Caki2 (cell line): ENCODE measurements at regions not wholly inside any gene's neighbourhood (a gene's known extent, or its start where the extent isn't known, plus 50 kb on each side); places are given as distances from the start of the nearest gene placed in this dataset.
A peak's percentile ranks its signal among the peaks of the same experiment; 100 is the strongest.

Experiments used
- DNase-seq: peaks from one replicate; pipeline ENCODE4 v3.0.0-alpha.2; 2015; ENCODE audit warnings: low read depth
- in situ Hi-C: cut with HindIII; loops from 2 replicates; pipeline ENCODE4 v1.10.0; 2016; ENCODE audit warnings: low sequenced_read_pairs, low pct_unique_long_range_greater_than_20kb, mixed read lengths

DNA sequence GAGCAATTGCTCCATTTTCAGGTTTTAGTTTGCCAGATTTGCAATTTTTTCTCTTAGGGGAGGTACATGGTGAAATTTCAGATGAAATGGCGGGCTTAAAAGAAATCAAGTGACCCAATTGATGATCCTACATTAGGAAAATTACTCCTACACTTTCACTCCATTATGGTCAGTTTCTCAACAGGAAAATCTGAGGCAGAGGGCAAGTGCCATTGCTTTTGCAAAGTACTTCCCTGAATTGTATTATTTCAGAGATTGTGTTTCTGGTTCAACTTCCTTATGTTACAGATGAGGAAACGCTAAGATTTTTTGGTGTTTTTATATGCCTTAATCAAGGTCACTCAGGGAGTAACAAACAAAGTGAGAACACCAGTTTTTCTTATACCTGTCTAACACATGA lies 302.2 kb downstream of the ARAP2 start:
- DNase-seq: no peak
- in situ Hi-C loops: no loop called here

DNA sequence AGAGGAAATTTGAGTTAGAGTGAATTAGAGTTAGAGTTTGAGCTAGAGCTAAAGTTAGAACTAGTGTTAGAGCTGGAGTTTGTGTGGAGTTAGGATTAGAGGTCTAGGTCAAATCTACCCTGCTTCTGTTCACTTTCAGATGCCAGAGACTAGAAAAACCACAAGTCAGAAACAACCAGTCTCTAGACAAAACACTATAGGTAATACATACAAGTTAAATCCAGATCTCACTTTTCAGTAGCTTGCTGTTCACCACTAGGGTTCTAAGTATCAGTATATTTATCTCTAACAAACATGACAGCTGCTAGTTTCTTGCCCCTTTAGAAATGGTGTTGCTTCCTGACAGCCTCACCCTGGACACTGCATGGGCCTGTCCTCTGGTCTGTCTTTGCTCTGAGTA lies 300.7 kb downstream of the ARAP2 start:
- no peak for DNase-seq
- in situ Hi-C loops: no loop called here

DNA sequence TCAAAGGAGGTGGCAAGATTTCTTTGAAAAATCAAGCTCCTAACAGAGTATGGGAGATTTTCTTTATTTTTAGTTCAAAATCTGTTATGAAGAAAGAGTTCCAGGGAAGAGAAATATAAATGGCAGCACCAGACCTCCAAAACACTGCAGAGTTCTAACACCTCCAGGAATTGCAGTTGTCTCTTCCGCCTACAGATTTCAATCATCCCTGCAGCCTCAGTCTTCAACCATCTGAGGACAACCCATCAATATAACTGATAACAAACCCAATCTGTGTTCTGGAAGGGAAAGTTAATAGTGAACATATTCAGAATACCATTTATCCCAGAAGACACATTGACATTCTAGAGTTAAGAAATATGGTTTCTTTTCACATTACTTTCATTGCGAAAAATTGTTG lies 296.1 kb downstream of the ARAP2 start:
- in situ Hi-C loops: no loop called here
- no peak for DNase-seq

- no peak for DNase-seq
- in situ Hi-C loops: no loop called here
These were observed 293.9 kb downstream of the ARAP2 start for GRCh38 chr4:35950442-35950841.

DNA sequence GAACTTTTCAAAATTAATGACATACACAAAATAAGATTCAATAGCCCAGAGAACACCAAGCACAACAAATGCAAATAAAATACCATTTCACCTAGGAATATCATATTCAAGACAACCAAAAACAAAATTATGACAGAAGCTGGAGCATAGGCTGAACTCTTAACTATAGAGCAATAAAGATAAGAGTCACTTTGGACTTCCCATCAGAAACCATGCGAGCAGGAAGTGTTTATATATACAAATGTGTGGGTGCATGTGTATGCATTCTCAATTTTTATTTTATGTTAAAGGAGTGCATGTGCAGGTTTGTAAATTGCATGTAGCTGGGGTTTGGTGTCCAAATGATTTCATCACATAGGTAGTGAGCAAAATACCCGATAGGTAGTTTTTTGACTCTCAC lies 291.6 kb downstream of the ARAP2 start:
- in situ Hi-C loops: no loop called here
- DNase-seq: no peak

DNA sequence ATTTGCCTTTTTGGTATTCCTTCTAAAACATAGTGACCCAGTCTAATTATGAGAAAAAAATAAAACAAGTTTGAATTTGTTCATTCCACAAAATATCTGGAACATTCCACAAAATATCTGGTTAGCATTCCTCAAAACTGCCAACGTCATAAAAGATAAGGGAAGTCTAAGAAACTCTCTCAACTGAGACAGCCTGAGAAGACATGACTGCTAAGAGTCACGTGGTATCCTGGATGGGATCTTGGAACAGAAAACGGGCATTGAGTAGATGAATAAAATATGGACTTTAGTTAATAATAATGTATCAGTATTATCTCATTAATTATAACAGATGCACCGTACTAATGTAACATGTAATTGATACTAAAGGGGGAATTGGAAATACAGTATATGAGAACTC lies 280.9 kb downstream of the ARAP2 start:
- DNase-seq: no peak
- in situ Hi-C loops: no loop called here

- in situ Hi-C loops: no loop called here
- DNase-seq: no peak
These were observed 280.3 kb downstream of the ARAP2 start for GRCh38 chr4:35963974-35964515.

GRCh38 chr4:35965300-35965699 lies 279.0 kb downstream of the ARAP2 start:
- no peak for DNase-seq
- in situ Hi-C loops: no loop called here

- in situ Hi-C loops: no loop called here
- DNase-seq: no peak
These were observed 277.7 kb downstream of the ARAP2 start for GRCh38 chr4:35966566-35966965.

- DNase-seq: no peak
- in situ Hi-C loops: no loop called here
These were observed 273.9 kb downstream of the ARAP2 start for GRCh38 chr4:35970366-35970960.

DNA sequence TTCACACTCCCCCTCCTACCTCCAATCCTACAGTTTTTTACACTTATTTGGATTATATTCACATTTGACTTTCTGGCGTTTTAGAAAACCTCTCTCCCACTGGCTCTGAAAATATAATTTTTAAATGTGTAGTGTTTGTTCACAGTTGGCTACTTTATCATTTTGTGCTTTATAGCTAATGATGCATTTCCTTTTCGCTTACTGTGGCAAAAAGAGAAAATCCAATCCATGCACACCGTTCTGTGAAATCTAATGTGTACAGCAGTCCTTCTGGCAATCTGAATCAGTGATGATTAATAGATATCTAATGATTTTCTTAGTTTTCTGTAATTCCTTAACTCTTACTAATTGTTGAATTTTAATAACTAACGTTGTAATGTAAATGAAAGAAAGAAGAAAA lies 271.5 kb downstream of the ARAP2 start:
- no peak for DNase-seq
- in situ Hi-C loops: no loop called here

DNA sequence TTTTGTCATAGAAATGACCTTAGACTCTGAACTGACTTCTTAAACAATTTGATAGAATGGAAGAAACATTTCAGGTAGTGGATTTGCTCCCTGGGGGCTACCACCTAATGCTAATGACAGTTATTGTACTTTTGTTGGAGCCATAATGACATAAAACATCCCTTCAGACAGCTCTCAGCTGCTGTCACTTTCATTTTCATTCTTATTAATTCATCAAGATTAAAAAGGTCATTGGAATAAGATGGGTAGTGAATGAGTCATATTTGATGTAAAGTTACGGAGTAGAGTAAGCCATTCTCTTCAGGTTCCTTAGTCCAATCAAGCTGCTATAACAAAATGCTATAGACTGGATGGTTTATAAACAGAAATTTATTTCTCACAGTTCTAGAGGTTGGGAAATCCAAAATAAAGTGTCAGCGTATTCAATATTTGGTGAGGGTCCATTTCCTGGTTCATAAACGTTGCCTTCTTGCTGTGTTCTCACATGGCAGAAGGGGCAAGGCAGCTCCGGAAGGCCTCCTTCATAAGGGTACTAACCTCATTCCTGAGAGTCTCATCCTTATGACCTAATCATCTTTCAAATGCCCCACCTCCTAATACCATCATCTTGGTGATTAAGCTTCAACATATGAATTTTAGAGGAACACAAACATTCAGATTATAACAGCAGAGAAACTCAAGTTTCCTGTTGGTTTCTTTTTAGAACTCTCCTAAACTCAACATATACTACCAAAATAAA lies 268.5 kb downstream of the ARAP2 start:
- DNase-seq: no peak
- in situ Hi-C loops: no loop called here

- in situ Hi-C loops: no loop called here
- no peak for DNase-seq
These were observed 265.8 kb downstream of the ARAP2 start for GRCh38 chr4:35978551-35978950.

DNA sequence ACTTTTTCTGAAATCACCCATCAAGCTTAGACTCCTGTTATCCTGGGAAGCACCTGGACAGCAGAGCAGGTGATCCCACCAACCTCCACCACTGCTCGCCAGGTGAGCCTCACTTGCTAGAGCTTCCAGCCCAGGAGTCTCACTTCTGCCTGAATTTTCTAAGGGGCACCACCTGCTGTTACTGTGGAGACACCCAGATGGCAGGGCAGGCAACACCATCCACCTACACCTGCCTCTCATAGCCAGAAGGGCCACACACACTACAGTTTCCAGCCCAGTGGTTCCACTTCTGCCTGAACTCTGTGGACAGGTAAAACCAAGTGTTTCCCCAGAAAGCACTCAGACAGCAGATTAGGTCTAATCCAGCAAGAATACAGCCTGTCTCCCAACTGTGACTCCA lies 262.0 kb downstream of the ARAP2 start:
- DNase-seq: no peak
- in situ Hi-C loops: no loop called here

DNA sequence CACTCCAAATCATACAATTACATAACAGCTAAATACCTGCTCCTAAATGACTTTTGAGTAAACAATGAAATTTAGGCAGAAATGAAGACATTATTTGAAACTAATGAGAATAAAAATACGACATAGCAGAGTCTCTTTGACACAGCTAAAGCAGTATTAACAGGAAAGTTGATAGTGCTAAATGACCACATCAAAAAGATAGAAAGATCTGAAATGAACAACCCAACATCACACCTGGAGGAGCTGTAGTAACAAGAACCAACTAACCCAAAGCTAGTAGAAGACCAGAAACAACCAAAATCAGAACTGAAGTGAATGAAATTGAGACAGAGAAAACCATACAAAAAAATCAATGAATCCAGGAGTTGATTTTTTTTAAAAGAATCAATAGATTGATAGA lies 257.8 kb downstream of the ARAP2 start:
- in situ Hi-C loops: no loop called here
- no peak for DNase-seq

DNA sequence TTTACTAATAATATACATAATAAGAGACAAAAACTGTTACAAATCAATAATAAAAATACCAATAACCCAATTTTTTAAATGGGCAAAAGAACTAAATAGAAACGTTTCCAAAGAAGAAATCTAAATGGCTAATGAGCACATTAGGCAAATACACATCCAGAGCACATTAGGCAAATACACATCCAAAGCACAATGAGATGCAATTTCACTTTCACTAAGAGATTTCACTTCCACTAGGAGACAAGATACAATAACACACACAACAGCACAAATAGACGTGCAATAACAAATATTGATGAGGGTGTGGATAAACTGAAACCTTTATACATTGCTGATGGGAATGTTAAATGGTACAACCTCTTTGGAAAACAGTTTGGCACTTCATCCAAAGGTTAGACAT lies 250.7 kb downstream of the ARAP2 start:
- in situ Hi-C loops: no loop called here
- DNase-seq: no peak

DNA sequence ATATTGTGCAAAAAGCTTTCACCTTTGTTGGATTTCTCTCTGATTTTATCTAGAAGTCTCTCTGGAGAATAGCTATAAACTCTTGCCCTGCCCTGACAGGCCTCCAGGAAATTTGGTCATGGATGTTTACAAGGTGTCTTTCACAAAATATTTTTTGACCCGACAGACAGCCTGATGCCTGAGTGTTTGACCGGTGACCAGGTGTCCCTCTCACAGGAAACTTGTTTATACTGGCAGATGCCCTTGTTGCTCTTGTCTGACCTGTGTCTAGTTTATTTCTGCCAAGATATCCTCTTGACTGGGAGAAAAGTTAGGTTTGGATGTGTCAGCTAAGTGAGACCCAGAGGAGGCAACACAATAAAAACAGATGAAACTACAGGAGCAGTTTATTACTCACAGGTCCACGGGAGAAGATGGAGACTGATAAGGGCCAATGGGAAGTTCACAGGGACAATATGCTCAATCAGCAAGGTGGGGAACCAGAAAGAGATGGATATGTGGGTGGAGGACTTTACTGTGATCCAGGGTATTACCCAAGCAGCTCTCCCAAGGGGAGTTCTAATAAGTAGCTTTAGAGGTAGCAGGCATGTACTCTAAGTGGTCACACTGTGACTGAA lies 243.3 kb downstream of the ARAP2 start:
- DNase-seq: peak; percentile 2
- in situ Hi-C loops: no loop called here

GRCh38 chr4:36003051-36003450 lies 241.3 kb downstream of the ARAP2 start:
- DNase-seq: no peak
- in situ Hi-C loops: no loop called here

DNA sequence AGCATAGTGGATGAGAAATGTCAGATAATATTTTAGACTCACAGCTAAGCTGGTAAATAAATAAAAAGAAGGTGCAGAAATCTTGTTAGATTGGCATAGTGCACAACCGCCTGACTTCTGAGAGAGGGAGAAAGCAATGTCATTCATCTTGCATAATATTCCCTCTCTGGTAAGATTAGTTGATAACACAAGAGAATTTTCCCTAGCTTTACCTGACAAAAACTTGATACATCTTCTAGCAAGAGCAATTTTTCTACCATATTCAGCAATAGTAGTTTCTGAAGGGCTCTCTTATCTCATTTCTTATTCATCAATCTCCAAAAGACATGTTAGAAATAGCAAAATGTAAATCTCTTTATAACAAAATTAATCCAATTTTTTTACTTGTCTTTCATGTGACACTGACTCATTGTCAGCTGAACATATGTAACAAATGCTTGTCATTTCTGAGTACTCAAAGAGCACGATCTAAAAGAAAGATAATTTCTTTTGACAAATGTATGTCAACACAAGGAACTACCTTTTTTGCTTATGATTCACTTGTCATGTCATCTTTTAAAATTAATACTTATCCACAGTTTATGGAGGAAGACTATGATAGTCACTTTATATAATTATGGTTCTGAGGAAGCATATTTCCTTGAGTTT lies 240.0 kb downstream of the ARAP2 start:
- in situ Hi-C loops: no loop called here

More for the DNA sequence above, 240.0 kb downstream of the ARAP2 start:
- DNase-seq: no peak
